Fibroblast of villous mesenchyme (primary cell): ENCODE measurements at regions not wholly inside any gene's neighbourhood (a gene's known extent, or its start where the extent isn't known, plus 50 kb on each side); places are given as distances from the start of the nearest gene placed in this dataset.

ENCODE experiments used
- DNase-seq: peaks from one replicate; pipeline ENCODE4 v3.0.0-alpha.2; 2010; ENCODE audit warnings: low read depth
- H3K4me3 ChIP-seq: 2 replicates; pipeline ENCODE4 v1.5.1; 2011; ENCODE audit warnings: low read depth, mild to moderate bottlenecking, low read length
- CTCF ChIP-seq: IDR thresholded peaks from 2 replicates; pipeline ENCODE4 v1.5.1; 2012; ENCODE audit warnings: low read depth, mild to moderate bottlenecking, low read length; ENCODE audit not compliant: insufficient read depth

GRCh38 chr7:131849472-131849871 lies 293.0 kb upstream of the PODXL start:
- H3K4me3 ChIP-seq = no peak overlapping the region
- DNase-seq = no peak
- TF ChIP-seq CTCF = no peak

GRCh38 chr7:131848033-131848432 lies 291.6 kb upstream of the PODXL start:
- no peak overlapping the region for H3K4me3 ChIP-seq
- no peak for DNase-seq
- TF ChIP-seq CTCF = no peak

DNA sequence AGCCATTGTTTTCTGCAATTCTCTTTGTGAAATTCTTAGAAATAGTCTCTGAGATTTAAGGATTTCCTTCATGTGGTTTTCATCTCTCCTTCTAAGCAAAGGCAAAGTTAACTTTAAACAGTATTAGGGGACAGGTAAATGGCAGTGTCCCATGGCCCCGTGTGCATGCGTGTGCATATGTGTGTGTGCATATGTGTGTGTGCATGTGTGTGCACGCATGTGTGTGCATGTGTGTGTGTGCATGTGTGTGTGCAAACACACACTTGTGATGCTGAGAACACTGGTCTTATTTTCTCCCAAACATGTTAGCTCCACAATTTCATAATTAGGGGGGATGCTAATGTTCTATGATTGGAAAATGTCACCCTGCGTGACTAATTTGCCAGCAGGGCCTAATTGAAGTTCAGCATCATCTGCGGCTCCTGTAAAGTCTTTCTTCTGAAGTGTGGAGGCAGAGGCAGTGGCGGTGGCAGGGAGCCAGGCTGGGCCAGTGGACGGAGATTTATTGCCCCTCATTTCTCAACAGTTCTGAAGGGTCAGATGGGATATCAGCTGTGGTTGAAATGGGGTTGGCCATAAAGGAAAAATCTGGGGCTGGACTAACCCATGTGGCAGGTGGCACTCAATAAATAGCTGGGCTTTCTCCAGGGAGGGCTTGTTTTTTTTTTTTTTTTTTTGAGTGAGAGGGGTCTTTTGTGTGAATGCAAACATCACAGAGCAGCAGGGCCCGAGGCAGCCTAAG lies 289.3 kb upstream of the PODXL start:
- no peak overlapping the region for H3K4me3 ChIP-seq
- no peak for DNase-seq
- no peak for TF ChIP-seq CTCF

DNA sequence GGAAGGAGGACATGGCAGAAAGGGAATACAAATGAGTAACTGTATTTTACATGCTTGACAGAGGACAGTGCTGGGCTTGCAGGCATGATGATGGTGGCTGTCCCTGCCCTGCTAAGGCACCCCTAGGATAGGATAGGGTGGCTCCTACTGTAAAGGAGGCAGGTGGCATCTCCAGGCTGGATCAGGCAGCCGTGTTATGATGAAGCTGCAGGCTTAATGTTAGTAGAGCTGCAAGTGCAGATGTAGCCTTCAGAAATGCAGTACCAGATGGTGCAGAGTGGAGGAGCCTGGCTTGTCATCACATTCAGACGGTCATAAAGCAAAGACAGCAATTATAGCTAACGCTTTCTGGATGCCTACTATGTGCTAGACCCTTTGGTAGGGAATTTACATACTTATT lies 287.9 kb upstream of the PODXL start:
- no peak for DNase-seq
- H3K4me3 ChIP-seq = no peak overlapping the region
- TF ChIP-seq CTCF = no peak

GRCh38 chr7:131843898-131844331 lies 287.5 kb upstream of the PODXL start:
- H3K4me3 ChIP-seq = no peak overlapping the region
- TF ChIP-seq CTCF = no peak
- DNase-seq = peak; percentile 14

DNA sequence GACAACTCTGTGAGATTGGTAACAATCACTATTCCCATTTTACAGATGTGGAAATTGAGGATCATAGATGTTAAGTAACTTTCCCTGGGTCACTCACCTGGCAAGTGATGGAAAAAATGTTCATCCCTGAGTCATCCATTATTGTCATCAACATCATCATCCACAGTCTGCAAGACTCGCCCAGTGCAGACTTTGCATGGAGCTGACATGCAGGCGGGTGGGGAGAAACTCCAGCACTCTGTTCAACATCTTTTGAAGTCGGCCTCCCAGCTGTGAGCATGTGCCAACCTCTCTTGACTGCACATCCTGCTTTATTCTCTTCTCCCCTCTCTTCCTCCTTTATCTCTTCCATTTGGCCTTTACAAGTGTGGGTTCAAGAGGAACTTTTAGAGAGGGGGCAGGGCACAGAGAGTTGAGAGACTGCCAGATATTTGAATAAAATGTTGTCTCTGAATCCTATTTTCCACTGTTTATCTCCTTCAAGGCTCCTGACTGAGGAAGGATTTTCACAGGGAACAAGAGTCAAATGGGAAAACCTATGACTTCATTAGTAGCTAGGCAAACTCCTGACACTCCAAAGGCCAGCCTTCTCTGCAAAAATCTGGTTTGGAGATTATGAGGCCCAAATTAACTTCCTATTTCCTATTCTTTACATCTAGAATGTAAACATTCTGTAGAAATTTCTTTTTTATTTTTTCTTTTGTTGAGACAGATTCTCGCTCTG lies 283.7 kb upstream of the PODXL start:
- no peak for TF ChIP-seq CTCF
- DNase-seq = no peak
- H3K4me3 ChIP-seq = no peak overlapping the region
